ENCODE measurements at regions not wholly inside any gene's neighbourhood (a gene's known extent, or its start where the extent isn't known, plus 50 kb on each side); places are given as distances from the start of the nearest gene placed in this dataset.
"Not testable (repeated sequence)": the region's sequence is repeated elsewhere in the genome, so short reads cannot be mapped to it uniquely, and the experiment has no call there.

- DNase-seq (ENCODE audit: low read depth), result no peak
These were observed 167.6 kb downstream of the SOX3 start for GRCh38 chrX:140337263-140337662.

GRCh38 chrX:140318296-140318695 lies 186.6 kb downstream of the SOX3 start:
- no peak for DNase-seq (ENCODE audit: low read depth)

GRCh38 chrX:140317462-140317861 lies 187.4 kb downstream of the SOX3 start:
- DNase-seq (ENCODE audit: low read depth), result no peak

- DNase-seq (ENCODE audit: low read depth), result no peak
These were observed 205.7 kb downstream of the SOX3 start for GRCh38 chrX:140298960-140299825.

GRCh38 chrX:140297273-140297672 lies 207.6 kb downstream of the SOX3 start:
- DNase-seq (ENCODE audit: low read depth), result no peak

- DNase-seq (ENCODE audit: low read depth), result no peak
These were observed 211.9 kb downstream of the SOX3 start for GRCh38 chrX:140292961-140293360.

GRCh38 chrX:140292188-140292587 lies 212.7 kb downstream of the SOX3 start:
- no peak for DNase-seq (ENCODE audit: low read depth)

- DNase-seq (ENCODE audit: low read depth), result no peak
These were observed 229.9 kb downstream of the SOX3 start for GRCh38 chrX:140274811-140275525.

- DNase-seq (ENCODE audit: low read depth), result no peak
These were observed 230.9 kb downstream of the SOX3 start for GRCh38 chrX:140273921-140274320.

- no peak for DNase-seq (ENCODE audit: low read depth)
These were observed 254.5 kb downstream of the SOX3 start for GRCh38 chrX:140250391-140250790.

- DNase-seq (ENCODE audit: low read depth), result no peak
These were observed 255.8 kb downstream of the SOX3 start for GRCh38 chrX:140249088-140249487.

GRCh38 chrX:140229191-140229590 lies 263.9 kb upstream of the CXorf66 start:
- no peak for DNase-seq (ENCODE audit: low read depth)

GRCh38 chrX:140226037-140226436 lies 260.7 kb upstream of the CXorf66 start:
- not testable (repeated sequence) for DNase-seq (ENCODE audit: low read depth)

GRCh38 chrX:140215894-140216293 lies 250.6 kb upstream of the CXorf66 start:
- not testable (repeated sequence) for DNase-seq (ENCODE audit: low read depth)

GRCh38 chrX:140214518-140214917 lies 249.2 kb upstream of the CXorf66 start:
- DNase-seq (ENCODE audit: low read depth), result not testable (repeated sequence)

- DNase-seq (ENCODE audit: low read depth), result no peak
These were observed 241.3 kb upstream of the CXorf66 start for GRCh38 chrX:140206657-140207056.

- DNase-seq (ENCODE audit: low read depth), result no peak
These were observed 225.3 kb upstream of the CXorf66 start for GRCh38 chrX:140190441-140191108.

- no peak for DNase-seq (ENCODE audit: low read depth)
These were observed 215.3 kb upstream of the CXorf66 start for GRCh38 chrX:140180585-140180984.

GRCh38 chrX:140177821-140178220 lies 212.5 kb upstream of the CXorf66 start:
- DNase-seq (ENCODE audit: low read depth), result no peak

GRCh38 chrX:140172401-140172800 lies 207.1 kb upstream of the CXorf66 start:
- no peak for DNase-seq (ENCODE audit: low read depth)

- DNase-seq (ENCODE audit: low read depth), result no peak
These were observed 202.2 kb upstream of the CXorf66 start for GRCh38 chrX:140167551-140167950.

- DNase-seq (ENCODE audit: low read depth), result no peak
These were observed 200.5 kb upstream of the CXorf66 start for GRCh38 chrX:140165849-140166248.

GRCh38 chrX:140164391-140164790 lies 199.1 kb upstream of the CXorf66 start:
- DNase-seq (ENCODE audit: low read depth), result no peak
